ENCODE measurements at regions not wholly inside any gene's neighbourhood (a gene's known extent, or its start where the extent isn't known, plus 50 kb on each side); places are given as distances from the start of the nearest gene placed in this dataset.

DNA sequence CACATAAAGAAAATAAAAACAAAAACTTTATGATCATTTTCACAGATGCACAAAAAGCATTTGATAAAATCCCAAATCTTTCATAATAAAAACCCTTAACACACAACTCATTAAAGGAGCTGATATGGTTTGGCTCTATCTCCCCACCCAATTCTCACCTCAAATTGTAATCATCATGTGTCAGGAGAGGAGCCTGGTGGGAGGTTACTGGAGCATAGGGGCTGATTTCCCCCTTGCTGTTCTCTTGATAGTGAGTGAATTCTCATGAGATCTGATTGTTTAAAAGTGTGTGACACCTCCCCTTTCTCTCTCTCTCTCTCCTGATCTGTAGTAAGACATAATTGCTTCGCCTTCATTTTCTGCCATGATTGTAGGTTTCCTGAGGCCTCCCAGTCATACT lies 790.7 kb downstream of the C12orf50 start:
- Histone ChIP-seq H3K9me3 (replicated peaks; ENCODE audit: control insufficient read depth, insufficient read depth, low read length) (no peaks in the 10 kb centered on the region), H3K36me3 (ENCODE audit: control insufficient read depth in 2 of 2, extremely low read depth in 1 of 2, insufficient read depth in 2 of 2, low read length in 2 of 2) (no peaks in the 10 kb centered on the region), H2AFZ (ENCODE audit: low read depth, low read length) (no peak overlapping the region), H3K9me1 (replicated peaks; ENCODE audit: control insufficient read depth, extremely low read depth, insufficient read depth, low read length) (no peaks in the 10 kb centered on the region), H3K4me2 (ENCODE audit: insufficient read depth, low read length) (no peak overlapping the region), H3K79me2 (ENCODE audit: control insufficient read depth, insufficient read depth, low read length) (no peaks in the 10 kb centered on the region), H4K20me1 (replicated peaks; ENCODE audit: control insufficient read depth, extremely low read depth, insufficient read depth, low read length) (no peaks in the 10 kb centered on the region), H3K9ac (replicated peaks; ENCODE audit: extremely low read depth, insufficient read depth, low read length) (no peak overlapping the region), H3K27me3 (ENCODE audit: control insufficient read depth in 2 of 2, insufficient read depth in 2 of 2, low read length in 2 of 2) (no peaks in the 10 kb centered on the region), H3K4me1 (ENCODE audit: control insufficient read depth, extremely low read depth, insufficient read depth, low read length) (no peaks in the 10 kb centered on the region), H3K4me3 (replicated peaks in 1 of 3; ENCODE audit: insufficient read depth in 1 of 3, low read depth in 1 of 3, low read length in 3 of 3) (no peak overlapping the region), H3K27ac (ENCODE audit: insufficient read depth, low read depth, low read length) (no peak overlapping the region)
- FAIRE-seq, result no peak
- ChIA-PET POLR2A (no interaction called here), CTCF (no interaction called here)
- DNase-seq (ENCODE audit: low read depth, low spot score), result no peak
- no TSS peak for BruUV-seq (replicated peaks)
- intact Hi-C loops (cut with micrococcal nuclease) (no loop called here), dilution Hi-C loops (cut with MboI; ENCODE audit: extremely low pct_ligation_motif_present, low sequenced_read_pairs) (no loop called here)
- TF ChIP-seq JUN (IDR thresholded peaks at IDR 0.05; ENCODE audit: borderline replicate concordance, insufficient read depth, insufficient read length, low read depth) (no peak), POLR2AphosphoS5 (IDR thresholded peaks at IDR 0.05; ENCODE audit: insufficient read depth, low read depth, low read length) (no peak), POLR2A (IDR thresholded peaks at IDR 0.05; ENCODE audit: low read depth, low read length) (no peak), GATA2 (IDR thresholded peaks at IDR 0.05; ENCODE audit: insufficient read depth, insufficient read length, low read depth, low read length) (no peak), EZH2 (IDR thresholded peaks at IDR 0.05; ENCODE audit: borderline replicate concordance, low read depth, low read length, severe bottlenecking) (no peak), FOS (IDR thresholded peaks at IDR 0.05; ENCODE audit: borderline replicate concordance, insufficient read depth, low read length) (no peak)
- TF ChIP-seq, protein P1, sequence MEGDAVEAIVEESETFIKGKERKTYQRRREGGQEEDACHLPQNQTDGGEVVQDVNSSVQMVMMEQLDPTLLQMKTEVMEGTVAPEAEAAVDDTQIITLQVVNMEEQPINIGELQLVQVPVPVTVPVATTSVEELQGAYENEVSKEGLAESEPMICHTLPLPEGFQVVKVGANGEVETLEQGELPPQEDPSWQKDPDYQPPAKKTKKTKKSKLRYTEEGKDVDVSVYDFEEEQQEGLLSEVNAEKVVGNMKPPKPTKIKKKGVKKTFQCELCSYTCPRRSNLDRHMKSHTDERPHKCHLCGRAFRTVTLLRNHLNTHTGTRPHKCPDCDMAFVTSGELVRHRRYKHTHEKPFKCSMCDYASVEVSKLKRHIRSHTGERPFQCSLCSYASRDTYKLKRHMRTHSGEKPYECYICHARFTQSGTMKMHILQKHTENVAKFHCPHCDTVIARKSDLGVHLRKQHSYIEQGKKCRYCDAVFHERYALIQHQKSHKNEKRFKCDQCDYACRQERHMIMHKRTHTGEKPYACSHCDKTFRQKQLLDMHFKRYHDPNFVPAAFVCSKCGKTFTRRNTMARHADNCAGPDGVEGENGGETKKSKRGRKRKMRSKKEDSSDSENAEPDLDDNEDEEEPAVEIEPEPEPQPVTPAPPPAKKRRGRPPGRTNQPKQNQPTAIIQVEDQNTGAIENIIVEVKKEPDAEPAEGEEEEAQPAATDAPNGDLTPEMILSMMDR (IDR thresholded peaks at IDR 0.05; ENCODE audit: extremely low read depth in 1 of 2, insufficient read depth in 1 of 2, low read depth in 1 of 2, low read length in 2 of 2), result no peak
- TF ChIP-seq, protein P2, sequence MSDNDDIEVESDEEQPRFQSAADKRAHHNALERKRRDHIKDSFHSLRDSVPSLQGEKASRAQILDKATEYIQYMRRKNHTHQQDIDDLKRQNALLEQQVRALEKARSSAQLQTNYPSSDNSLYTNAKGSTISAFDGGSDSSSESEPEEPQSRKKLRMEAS (IDR thresholded peaks at IDR 0.05; ENCODE audit: insufficient read depth, insufficient read length), result no peak

Measured in endothelial cell of umbilical vein (primary cell).